Vagina (tissue), 2 donors: ENCODE measurements at regions not wholly inside any gene's neighbourhood (a gene's known extent, or its start where the extent isn't known, plus 50 kb on each side); places are given as distances from the start of the nearest gene placed in this dataset.

Experiments
- CTCF ChIP-seq, 3 experiments: fragments of 450-650 bp in 2 of 3; fragments of 200-600 bp in 1 of 3; sonication (generic) in 1 of 3; IDR thresholded peaks; one replicate each; pipeline ENCODE4 v1.5.1; 2017 to 2019; ENCODE audit warnings: antibody characterized with exemption in 3 of 3, mild to moderate bottlenecking in 2 of 3, moderate library complexity in 2 of 3
- POLR2A ChIP-seq, 2 donors: fragments of 450-650 bp; IDR thresholded peaks; one replicate each; pipeline ENCODE4 v1.6.1; 2017; ENCODE audit warnings: antibody characterized with exemption in 2 of 2, mild to moderate bottlenecking in 2 of 2, moderate library complexity in 2 of 2
- POLR2AphosphoS5 ChIP-seq, 2 donors: sonication (generic); formaldehyde crosslinking; IDR thresholded peaks; one replicate each; pipeline ENCODE4 v1.9.0; 2017; ENCODE audit warnings: antibody characterized with exemption in 2 of 2, mild to moderate bottlenecking in 2 of 2, low read depth in 1 of 2; ENCODE audit not compliant: insufficient read depth in 1 of 2

- no peak for TF ChIP-seq CTCF (IDR thresholded peaks at IDR 0.05)
- TF ChIP-seq POLR2A (IDR thresholded peaks at IDR 0.05): no peak
- TF ChIP-seq POLR2AphosphoS5 (IDR thresholded peaks at IDR 0.05; ENCODE audit: insufficient read depth in 1 of 2, low read depth in 1 of 2): no peak
Measured at GRCh38 chr5:123786411-123786810, 274.4 kb downstream of the CSNK1G3 start.
